Lung (tissue), 11 donors: ENCODE measurements at regions not wholly inside any gene's neighbourhood (a gene's known extent, or its start where the extent isn't known, plus 50 kb on each side); places are given as distances from the start of the nearest gene placed in this dataset.

ENCODE experiments used
- ATAC-seq: fragments of 200-7000 bp; cut with Tn5 transposase; one replicate; pipeline ENCODE4 v1.9.1; 2020; ENCODE audit warnings: moderate number of reproducible peaks; ENCODE audit not compliant: insufficient read depth, low FRiP score
- DNase-seq, 3 donors: peaks; one replicate each; pipeline ENCODE4 v3.0.0-alpha.2; 2013 to 2017
- H3K27ac ChIP-seq, 2 donors: one replicate each; pipeline ENCODE4 v1.5.1; 2013; ENCODE audit warnings: mild to moderate bottlenecking in 2 of 2, moderate library complexity in 2 of 2, control low read depth in 1 of 2, inconsistent platforms in 1 of 2, low read depth in 1 of 2, low read length in 1 of 2
- H3K27me3 ChIP-seq, 3 donors: one replicate each; pipeline ENCODE4 v1.5.1; 2013; ENCODE audit warnings: low read length in 2 of 3; ENCODE audit not compliant: control insufficient read depth in 3 of 3, insufficient read depth in 3 of 3
- H3K36me3 ChIP-seq, 4 donors: one replicate each; pipeline ENCODE4 v1.5.1; 2013; ENCODE audit warnings: low read length in 4 of 4, mild to moderate bottlenecking in 1 of 4, moderate library complexity in 1 of 4; ENCODE audit not compliant: control insufficient read depth in 4 of 4, insufficient read depth in 4 of 4
- H3K4me1 ChIP-seq, 5 donors: one replicate each; pipeline ENCODE4 v1.5.1; 2013; ENCODE audit warnings: low read length in 5 of 5, mild to moderate bottlenecking in 2 of 5, moderate library complexity in 1 of 5; ENCODE audit not compliant: control insufficient read depth in 5 of 5, insufficient read depth in 5 of 5
- H3K4me3 ChIP-seq: one replicate; pipeline ENCODE4 v1.5.1; 2013; ENCODE audit warnings: mild to moderate bottlenecking, control low read depth, moderate library complexity
- H3K9ac ChIP-seq, 2 donors: one replicate each; pipeline ENCODE4 v1.5.1; 2013; ENCODE audit warnings: low read length in 2 of 2, control low read depth in 1 of 2; ENCODE audit not compliant: insufficient read depth in 1 of 2
- H3K9me3 ChIP-seq, 4 donors: one replicate each; pipeline ENCODE4 v1.5.1; 2013; ENCODE audit warnings: low read length in 3 of 4, mild to moderate bottlenecking in 1 of 4, moderate library complexity in 1 of 4; ENCODE audit not compliant: control insufficient read depth in 4 of 4, insufficient read depth in 3 of 4
- CTCF ChIP-seq: IDR thresholded peaks from 2 replicates; pipeline ENCODE4 v1.5.1; 2012; ENCODE audit warnings: mild to moderate bottlenecking; ENCODE audit errors: control extremely low read depth, extremely low read depth
- WGBS, 2 donors: extraction: QIAGEN DNeasy Blood & Tissue Kit; methylation state at CpG; one replicate each; pipeline ENCODE4 v1.1.7; 2013; 5-methylcytosine and 5-hydroxymethylcytosine counted together
- donor health status: control.
- donor health status: control.
- donor health status: Bipolar disorder and iron deficiency.
- donor health status: healthy.
- donor health status: DM: yes; HTN: yes; CAD: no.

- H3K9me3 ChIP-seq: peaks cover 0 to 4% (median 0%) of the 10 kb centered on the region in 4 donors
- no peaks in the 10 kb centered on the region for H3K4me1 ChIP-seq
- H3K27ac ChIP-seq: no peak overlapping the region
- H3K9ac ChIP-seq: no peak overlapping the region
- H3K4me3 ChIP-seq: no peak overlapping the region
- no peaks in the 10 kb centered on the region for H3K27me3 ChIP-seq
- DNase-seq (no peak), ATAC-seq (no peak)
- 84 to 86% methylated on average over 3 of the region's 3 CpGs for WGBS, 2 donors
- no peak for TF ChIP-seq CTCF
- no peaks in the 10 kb centered on the region for H3K36me3 ChIP-seq
Measured at GRCh38 chr2:150371044-150371818, 116.2 kb downstream of the RND3 start.

- TF ChIP-seq CTCF: no peak
- ATAC-seq: no peak
- WGBS, 2 donors: 69 to 80% methylated on average over 4 of the region's 4 CpGs
Measured at GRCh38 chr2:150370561-150370960, 116.9 kb downstream of the RND3 start.

GRCh38 chr2:150369862-150370261 is 117.6 kb downstream of the RND3 start:
- no peak for DNase-seq
- WGBS, 2 donors: 95% methylated on average over 9 of the region's 9 CpGs

More at GRCh38 chr2:150370561-150370960, 116.9 kb downstream of the RND3 start:
- no peak overlapping the region for H3K9ac ChIP-seq
- H3K4me1 ChIP-seq: no peaks in the 10 kb centered on the region
- H3K27ac ChIP-seq: no peak overlapping the region
- H3K9me3 ChIP-seq: peaks cover 0 to 4% (median 0%) of the 10 kb centered on the region in 4 donors
- no peaks in the 10 kb centered on the region for H3K27me3 ChIP-seq
- H3K4me3 ChIP-seq: no peak overlapping the region
- no peak for DNase-seq
- H3K36me3 ChIP-seq: no peaks in the 10 kb centered on the region

More at GRCh38 chr2:150369862-150370261, 117.6 kb downstream of the RND3 start:
- Histone ChIP-seq H3K9me3 (peaks cover 0 to 4% (median 0%) of the 10 kb centered on the region in 4 donors), H3K4me3 (no peak overlapping the region), H3K27ac (no peak overlapping the region), H3K36me3 (no peaks in the 10 kb centered on the region), H3K9ac (no peak overlapping the region), H3K27me3 (no peaks in the 10 kb centered on the region), H3K4me1 (no peaks in the 10 kb centered on the region)
- TF ChIP-seq CTCF: no peak
- no peak for ATAC-seq
